OCI-LY1 (cell line): ENCODE measurements at regions not wholly inside any gene's neighbourhood (a gene's known extent, or its start where the extent isn't known, plus 50 kb on each side); places are given as distances from the start of the nearest gene placed in this dataset.

Experiments used
- EZH2 ChIP-seq: fragments of 200-600 bp; sonication (generic), shearing (Covaris generic); IDR thresholded peaks from 2 replicates; pipeline ENCODE4 v1.8.0; 2017; ENCODE audit warnings: borderline replicate concordance, mixed run types, mild to moderate bottlenecking, antibody characterized with exemption, low read length, moderate library complexity, mixed read lengths
- TF ChIP-seq, protein P1 (sequence below): fragments of 200-600 bp; sonication (generic), shearing (Covaris generic); IDR thresholded peaks from 2 replicates; pipeline ENCODE4 v1.5.1; 2017; ENCODE audit warnings: mild to moderate bottlenecking, antibody characterized with exemption, low read length, moderate library complexity, mixed read lengths

GRCh38 chr4:17275836-17276235, 236.1 kb downstream of the QDPR start:
- TF ChIP-seq, protein P1, sequence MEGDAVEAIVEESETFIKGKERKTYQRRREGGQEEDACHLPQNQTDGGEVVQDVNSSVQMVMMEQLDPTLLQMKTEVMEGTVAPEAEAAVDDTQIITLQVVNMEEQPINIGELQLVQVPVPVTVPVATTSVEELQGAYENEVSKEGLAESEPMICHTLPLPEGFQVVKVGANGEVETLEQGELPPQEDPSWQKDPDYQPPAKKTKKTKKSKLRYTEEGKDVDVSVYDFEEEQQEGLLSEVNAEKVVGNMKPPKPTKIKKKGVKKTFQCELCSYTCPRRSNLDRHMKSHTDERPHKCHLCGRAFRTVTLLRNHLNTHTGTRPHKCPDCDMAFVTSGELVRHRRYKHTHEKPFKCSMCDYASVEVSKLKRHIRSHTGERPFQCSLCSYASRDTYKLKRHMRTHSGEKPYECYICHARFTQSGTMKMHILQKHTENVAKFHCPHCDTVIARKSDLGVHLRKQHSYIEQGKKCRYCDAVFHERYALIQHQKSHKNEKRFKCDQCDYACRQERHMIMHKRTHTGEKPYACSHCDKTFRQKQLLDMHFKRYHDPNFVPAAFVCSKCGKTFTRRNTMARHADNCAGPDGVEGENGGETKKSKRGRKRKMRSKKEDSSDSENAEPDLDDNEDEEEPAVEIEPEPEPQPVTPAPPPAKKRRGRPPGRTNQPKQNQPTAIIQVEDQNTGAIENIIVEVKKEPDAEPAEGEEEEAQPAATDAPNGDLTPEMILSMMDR = no peak
- TF ChIP-seq EZH2 = no peak
